Fibroblast of lung (primary cell): ENCODE measurements at regions not wholly inside any gene's neighbourhood (a gene's known extent, or its start where the extent isn't known, plus 50 kb on each side); places are given as distances from the start of the nearest gene placed in this dataset.
A peak's percentile ranks its signal among the peaks of the same experiment; 100 is the strongest.

Experiments used
- DNase-seq, 2 donors: peaks; one replicate each; pipeline versions ENCODE4 v3.0.0 to v3.0.0-alpha.2; 2010; ENCODE audit warnings: low read depth in 2 of 2
- H2AFZ ChIP-seq: 2 replicates; pipeline ENCODE4 v1.5.1; 2012; ENCODE audit warnings: low read length, control low read depth, inconsistent platforms
- H3K27ac ChIP-seq: 2 replicates; pipeline ENCODE4 v1.5.1; 2011; ENCODE audit warnings: low read length, control low read depth; ENCODE audit not compliant: insufficient read depth
- H3K27me3 ChIP-seq: 2 replicates; pipeline ENCODE4 v1.5.1; 2011; ENCODE audit warnings: mild to moderate bottlenecking, low read length; ENCODE audit not compliant: control insufficient read depth, insufficient read depth
- H3K36me3 ChIP-seq: 2 replicates; pipeline ENCODE4 v1.5.1; 2011; ENCODE audit warnings: low read length; ENCODE audit not compliant: control insufficient read depth, insufficient read depth
- H3K4me1 ChIP-seq: 2 replicates; pipeline ENCODE4 v1.5.1; 2011; ENCODE audit warnings: low read length; ENCODE audit not compliant: control insufficient read depth, insufficient read depth; ENCODE audit errors: extremely low read depth
- H3K4me2 ChIP-seq: 2 replicates; pipeline ENCODE4 v1.5.1; 2011; ENCODE audit warnings: low read length, control low read depth; ENCODE audit not compliant: insufficient read depth; ENCODE audit errors: extremely low read depth
- H3K4me3 ChIP-seq, 4 experiments: fragments of 200-600 bp in 1 of 4; sonication (generic) in 1 of 4; replicated peaks in 1 of 4; 2 replicates each; pipeline ENCODE4 v1.5.1; 2011 to 2016; ENCODE audit warnings: low read length in 4 of 4, low read depth in 3 of 4, mild to moderate bottlenecking in 3 of 4, control low read depth in 2 of 4, inconsistent platforms in 1 of 4, mixed read lengths in 1 of 4; ENCODE audit not compliant: insufficient read depth in 1 of 4; ENCODE audit errors: control extremely low read depth in 1 of 4
- H3K79me2 ChIP-seq: 2 replicates; pipeline ENCODE4 v1.5.1; 2012; ENCODE audit warnings: mild to moderate bottlenecking, low read length, inconsistent platforms; ENCODE audit not compliant: control insufficient read depth, insufficient read depth
- H3K9ac ChIP-seq: 2 replicates; pipeline ENCODE4 v1.5.1; 2011; ENCODE audit warnings: mild to moderate bottlenecking, low read length, control low read depth; ENCODE audit not compliant: insufficient read depth
- H3K9me3 ChIP-seq: 2 replicates; pipeline ENCODE4 v1.5.1; 2012; ENCODE audit warnings: low read depth, low read length; ENCODE audit not compliant: control insufficient read depth, insufficient read depth
- H4K20me1 ChIP-seq: 2 replicates; pipeline ENCODE4 v1.5.1; 2011; ENCODE audit warnings: low read length; ENCODE audit not compliant: control insufficient read depth, insufficient read depth; ENCODE audit errors: extremely low read depth
- CTCF ChIP-seq, 2 donors: IDR thresholded peaks in 1 of 2; conservative IDR thresholded peaks in 1 of 2; 1 replicate in 1 of 2; 2 replicates in 1 of 2; pipeline ENCODE4 v1.5.1; 2011 to 2012; ENCODE audit warnings: low read length in 2 of 2, control low read depth in 1 of 2, inconsistent platforms in 1 of 2, low read depth in 1 of 2, mild to moderate bottlenecking in 1 of 2
- EZH2 ChIP-seq: IDR thresholded peaks from 2 replicates; pipeline ENCODE4 v1.5.1; 2012; ENCODE audit warnings: low read length, control low read depth, mild to moderate bottlenecking; ENCODE audit errors: missing control alignments

- no peaks in the 10 kb centered on the region for H3K79me2 ChIP-seq
- no peaks in the 10 kb centered on the region for H3K36me3 ChIP-seq
- no peaks in the 10 kb centered on the region for H3K9me3 ChIP-seq
- H3K4me3 ChIP-seq, result no peak overlapping the region
- no peaks in the 10 kb centered on the region for H3K4me1 ChIP-seq
- H3K27me3 ChIP-seq, result no peaks in the 10 kb centered on the region
- DNase-seq, result peak; percentile 2 to 47
- no peaks in the 10 kb centered on the region for H4K20me1 ChIP-seq
- H3K9ac ChIP-seq, result no peak overlapping the region
- H2AFZ ChIP-seq, result no peak overlapping the region
- no peak overlapping the region for H3K27ac ChIP-seq
- TF ChIP-seq EZH2 (no peak), CTCF (conservative IDR thresholded peaks at IDR 0.05 in 1 of 2, IDR thresholded peaks at IDR 0.05 in 1 of 2; ENCODE audit: low read depth in 1 of 2, low read length in 2 of 2) (no peak)
- H3K4me2 ChIP-seq, result no peak overlapping the region
Measured at GRCh38 chr2:167582619-167583018, 664.8 kb downstream of the STK39 start.

- TF ChIP-seq EZH2 (no peak), CTCF (conservative IDR thresholded peaks at IDR 0.05 in 1 of 2, IDR thresholded peaks at IDR 0.05 in 1 of 2; ENCODE audit: low read depth in 1 of 2, low read length in 2 of 2) (no peak)
- no peak overlapping the region for H2AFZ ChIP-seq
- no peaks in the 10 kb centered on the region for H3K9me3 ChIP-seq
- no peaks in the 10 kb centered on the region for H3K36me3 ChIP-seq
- H3K27me3 ChIP-seq, result no peaks in the 10 kb centered on the region
- peak overlapping the region; percentile 4 for H3K4me2 ChIP-seq
- H3K4me3 ChIP-seq, result peak overlapping the region in 2 of 4 experiments; percentile 21 to 36
- H3K27ac ChIP-seq, result no peak overlapping the region
- no peaks in the 10 kb centered on the region for H3K79me2 ChIP-seq
- peak; percentile 61 to 67 for DNase-seq
- no peak overlapping the region for H3K9ac ChIP-seq
- H4K20me1 ChIP-seq, result no peaks in the 10 kb centered on the region
- no peaks in the 10 kb centered on the region for H3K4me1 ChIP-seq
Measured at GRCh38 chr2:167581961-167582574, 665.3 kb downstream of the STK39 start.

- H2AFZ ChIP-seq, result no peak overlapping the region
- peak; percentile 13 to 27 for DNase-seq
- no peak overlapping the region for H3K4me3 ChIP-seq
- H3K79me2 ChIP-seq, result no peaks in the 10 kb centered on the region
- H3K9me3 ChIP-seq, result no peaks in the 10 kb centered on the region
- TF ChIP-seq EZH2 (no peak), CTCF (conservative IDR thresholded peaks at IDR 0.05 in 1 of 2, IDR thresholded peaks at IDR 0.05 in 1 of 2; ENCODE audit: low read depth in 1 of 2, low read length in 2 of 2) (no peak)
- no peaks in the 10 kb centered on the region for H3K36me3 ChIP-seq
- no peak overlapping the region for H3K4me2 ChIP-seq
- no peaks in the 10 kb centered on the region for H4K20me1 ChIP-seq
- no peaks in the 10 kb centered on the region for H3K27me3 ChIP-seq
- no peak overlapping the region for H3K9ac ChIP-seq
- no peak overlapping the region for H3K27ac ChIP-seq
- no peaks in the 10 kb centered on the region for H3K4me1 ChIP-seq
Measured at GRCh38 chr2:167579826-167580225, 667.6 kb downstream of the STK39 start.
